ENCODE measurements at regions not wholly inside any gene's neighbourhood (a gene's known extent, or its start where the extent isn't known, plus 50 kb on each side); places are given as distances from the start of the nearest gene placed in this dataset.

GRCh38 chr10:3229815-3230214 lies 57.2 kb upstream of the PITRM1 start:
- DNase-seq (ENCODE audit: extremely low read depth in 1 of 2, low read depth in 1 of 2): no peak

DNA sequence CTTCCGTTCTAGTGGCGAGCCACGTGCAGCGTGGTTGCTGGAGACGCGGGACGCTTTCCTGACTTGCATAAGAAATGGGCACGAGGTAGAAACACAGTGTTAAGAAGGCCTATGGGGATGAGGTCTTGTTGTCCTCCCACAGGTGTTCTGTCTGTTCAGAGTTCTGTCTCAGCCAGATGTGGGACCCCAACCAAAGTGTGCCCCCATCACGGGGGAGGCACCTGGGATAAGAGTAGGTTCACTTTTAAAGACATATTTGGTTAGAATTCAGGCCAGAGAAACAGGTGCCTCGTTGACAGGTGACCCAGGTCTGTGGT lies 56.0 kb upstream of the PITRM1 start:
- DNase-seq (ENCODE audit: extremely low read depth in 1 of 2, low read depth in 1 of 2): no peak

DNA sequence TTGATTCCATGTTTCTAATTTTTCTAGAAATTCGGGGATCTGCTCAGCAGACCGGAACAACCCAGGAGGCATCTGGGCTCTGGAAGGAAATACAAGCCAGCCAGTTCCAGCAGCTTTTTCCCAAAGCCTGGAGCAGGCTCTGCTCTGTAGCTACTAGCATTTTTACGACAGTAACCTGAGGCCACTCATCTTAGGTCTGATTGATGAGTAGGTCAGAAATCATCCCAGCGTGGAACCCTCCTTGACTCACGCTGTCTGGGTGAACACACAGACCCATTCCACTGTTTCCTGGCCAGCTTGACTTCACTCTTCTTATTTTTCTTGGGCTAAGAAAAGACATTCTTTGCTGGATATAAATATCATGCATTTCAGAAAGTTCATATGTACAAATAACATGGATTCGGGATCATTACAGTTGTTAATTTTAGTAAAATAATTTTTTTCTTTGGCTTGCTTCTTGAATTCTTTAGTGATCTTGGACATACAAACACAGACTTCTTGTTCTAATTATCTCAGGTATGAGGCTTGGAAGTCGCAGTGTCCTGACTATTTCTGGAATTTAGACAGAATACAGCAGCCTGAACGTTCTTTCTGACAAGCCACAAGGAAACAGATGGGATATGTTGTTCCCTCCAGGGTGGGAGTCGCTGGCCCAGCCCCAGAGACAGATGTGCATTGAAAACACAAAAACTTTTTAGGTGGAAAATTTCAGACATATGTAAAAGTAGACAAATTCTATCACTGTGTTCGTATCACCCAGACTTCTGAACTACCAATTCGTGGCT lies 54.6 kb upstream of the PITRM1 start:
- DNase-seq (ENCODE audit: extremely low read depth in 1 of 2, low read depth in 1 of 2): no peak

- DNase-seq (ENCODE audit: extremely low read depth in 1 of 2, low read depth in 1 of 2): no peak
These were observed 53.0 kb upstream of the PITRM1 start for GRCh38 chr10:3225561-3225960.

- DNase-seq (ENCODE audit: extremely low read depth in 1 of 2, low read depth in 1 of 2): no peak
These were observed 51.7 kb upstream of the PITRM1 start for GRCh38 chr10:3224241-3224640.

GRCh38 chr10:3222626-3223025 lies 50.0 kb upstream of the PITRM1 start:
- DNase-seq (ENCODE audit: extremely low read depth in 1 of 2, low read depth in 1 of 2): no peak

Data from activated CD8-positive, alpha-beta memory T cell treated with anti-CD3 and anti-CD28 coated beads for 1 hour (primary cell).